Activated T-helper 1 cell treated with anti-CD3 and anti-CD28 coated beads, Interleukin-12 subunit alpha, Interleukin-12 subunit beta, Interleukin-2, Interleukin-4 antibody, amounts not matched to agents 30 ng/mL and 10 ng/mL and 1 ng/mL, durations not matched to agents 14 hours and 24 hours and 36 hours (primary cell): ENCODE measurements at regions not wholly inside any gene's neighbourhood (a gene's known extent, or its start where the extent isn't known, plus 50 kb on each side); places are given as distances from the start of the nearest gene placed in this dataset.

ENCODE experiments used
- DNase-seq: peaks from one replicate; pipeline ENCODE4 v3.0.0; 2021; ENCODE audit warnings: low spot score
- H3K27ac Mint-ChIP-seq: one replicate; pipeline ENCODE4 v1.8.0; 2021; ENCODE audit warnings: mild to moderate bottlenecking, mixed read lengths
- H3K27me3 Mint-ChIP-seq: one replicate; pipeline ENCODE4 v1.8.0; 2022; ENCODE audit warnings: mild to moderate bottlenecking, moderate library complexity, mixed read lengths; ENCODE audit not compliant: insufficient read depth
- H3K36me3 Mint-ChIP-seq: one replicate; pipeline ENCODE4 v1.8.0; 2021; ENCODE audit warnings: low read depth, mixed read lengths
- H3K4me1 Mint-ChIP-seq: one replicate; pipeline ENCODE4 v1.8.0; 2021; ENCODE audit warnings: low read depth, mixed read lengths
- H3K4me3 Mint-ChIP-seq: one replicate; pipeline ENCODE4 v1.8.0; 2021; ENCODE audit warnings: mild to moderate bottlenecking, moderate library complexity, mixed read lengths
- H3K9me3 Mint-ChIP-seq: one replicate; pipeline ENCODE4 v1.8.0; 2021; ENCODE audit warnings: mixed read lengths
- intact Hi-C: fragments of 100-400 bp; cut with micrococcal nuclease; formaldehyde crosslinking; loops from one replicate; pipeline ENCODE4 v1.15.1; 2024

DNA sequence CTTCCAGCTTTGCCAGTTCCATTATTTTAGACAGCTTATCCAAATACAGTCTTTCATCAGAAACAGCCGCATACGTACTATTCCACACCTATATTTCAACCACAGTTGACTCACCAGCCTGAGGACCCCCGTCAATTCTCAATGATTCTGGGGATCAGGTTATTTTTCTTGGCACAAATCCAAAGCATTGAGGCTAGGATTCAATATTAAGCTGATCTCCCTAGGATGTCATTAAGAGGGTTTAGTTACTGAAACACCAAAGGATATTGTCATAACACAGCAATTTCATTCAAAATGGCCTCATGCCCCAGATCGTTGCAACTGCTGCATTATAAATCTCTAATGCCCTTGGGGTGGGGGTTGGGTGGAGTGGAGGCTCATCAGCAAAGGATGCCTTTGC, 214.6 kb downstream of the PTEN start:
- H3K27me3 Mint-ChIP-seq, result peaks cover 39% of the 10 kb centered on the region
- intact Hi-C loops, result no loop called here
- H3K4me1 Mint-ChIP-seq, result peaks cover 8% of the 10 kb centered on the region
- no peak overlapping the region for H3K27ac Mint-ChIP-seq
- no peak overlapping the region for H3K4me3 Mint-ChIP-seq
- H3K36me3 Mint-ChIP-seq, result no peaks in the 10 kb centered on the region
- no peaks in the 10 kb centered on the region for H3K9me3 Mint-ChIP-seq
- no peak for DNase-seq

DNA sequence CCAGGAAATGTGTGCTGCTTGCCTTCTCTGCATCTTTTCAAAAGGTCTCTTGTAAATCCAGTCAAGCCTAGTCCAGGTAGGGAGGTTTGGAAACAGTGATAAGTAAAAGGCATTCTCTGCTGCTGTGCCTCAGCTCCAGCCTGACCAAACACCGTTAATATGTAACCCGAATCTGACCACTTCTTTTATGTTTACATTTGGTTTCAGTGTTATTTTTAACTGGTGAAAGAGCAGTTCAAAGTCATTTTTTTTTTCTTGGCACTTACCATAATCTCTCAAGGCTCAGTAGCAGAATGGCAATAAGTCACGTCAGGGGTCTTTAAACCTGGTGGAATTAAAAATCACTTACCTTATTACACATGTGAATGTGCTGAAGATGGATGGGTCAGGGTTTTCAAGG, 216.8 kb downstream of the PTEN start:
- Mint-ChIP-seq H3K9me3 (no peaks in the 10 kb centered on the region), H3K4me3 (no peak overlapping the region), H3K27me3 (peaks cover 26% of the 10 kb centered on the region), H3K4me1 (peaks cover 8% of the 10 kb centered on the region), H3K36me3 (no peaks in the 10 kb centered on the region), H3K27ac (no peak overlapping the region)
- intact Hi-C loops, result no loop called here
- no peak for DNase-seq

DNA sequence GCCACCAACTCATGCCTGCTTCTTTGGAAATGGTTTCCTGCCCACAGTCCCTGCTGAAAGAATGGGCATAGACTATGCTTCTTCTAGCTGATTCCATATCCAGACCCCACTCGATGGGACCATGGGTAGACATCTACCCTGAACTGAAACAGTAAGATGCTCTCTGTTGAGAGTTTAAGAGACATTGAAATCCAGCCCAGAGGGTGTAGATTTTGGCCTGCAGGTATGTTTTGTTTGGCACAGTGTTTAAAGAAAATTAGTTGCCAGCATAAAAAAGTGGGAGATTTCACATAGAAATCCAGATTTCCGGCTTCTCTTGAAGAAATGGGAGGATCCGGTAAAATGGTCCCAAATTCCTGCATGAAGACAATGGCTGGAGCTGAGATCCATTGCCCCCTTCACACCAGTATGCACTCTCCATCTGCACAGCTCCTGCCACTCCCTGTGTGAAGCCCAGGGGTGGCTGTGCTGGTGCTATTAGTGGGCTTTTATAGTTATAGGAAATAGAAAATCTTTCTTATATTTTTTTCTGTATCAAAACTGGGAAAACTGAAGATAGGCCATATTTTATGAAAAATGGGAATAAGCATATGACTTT, 218.1 kb downstream of the PTEN start:
- intact Hi-C loops, result no loop called here
- no peaks in the 10 kb centered on the region for H3K9me3 Mint-ChIP-seq
- DNase-seq, result no peak
- H3K27ac Mint-ChIP-seq, result no peak overlapping the region
- H3K4me3 Mint-ChIP-seq, result no peak overlapping the region
- no peaks in the 10 kb centered on the region for H3K36me3 Mint-ChIP-seq
- peaks cover 28% of the 10 kb centered on the region for H3K27me3 Mint-ChIP-seq
- no peaks in the 10 kb centered on the region for H3K4me1 Mint-ChIP-seq

DNA sequence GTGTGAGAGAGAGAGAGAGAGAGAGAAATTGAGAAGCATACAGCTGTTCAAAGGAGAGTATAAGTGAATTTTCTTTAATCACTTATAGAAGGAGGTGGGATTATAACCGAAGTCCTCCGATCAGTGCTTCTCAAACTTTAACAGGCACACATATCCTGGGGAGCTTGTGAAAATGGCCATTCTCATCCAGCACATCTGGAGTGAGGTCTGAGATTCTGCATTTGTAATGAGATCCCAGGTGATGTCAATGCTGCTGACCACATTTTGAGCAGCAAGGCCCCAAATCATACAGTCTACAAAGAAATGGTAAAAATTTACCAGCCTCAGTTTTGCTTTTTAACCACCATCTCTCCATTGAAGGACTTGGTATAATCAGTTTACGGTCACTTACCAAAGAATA, 219.0 kb downstream of the PTEN start:
- peaks cover 29% of the 10 kb centered on the region for H3K27me3 Mint-ChIP-seq
- no peaks in the 10 kb centered on the region for H3K4me1 Mint-ChIP-seq
- intact Hi-C loops, result no loop called here
- H3K9me3 Mint-ChIP-seq, result no peaks in the 10 kb centered on the region
- no peaks in the 10 kb centered on the region for H3K36me3 Mint-ChIP-seq
- H3K27ac Mint-ChIP-seq, result no peak overlapping the region
- no peak overlapping the region for H3K4me3 Mint-ChIP-seq
- DNase-seq, result no peak

DNA sequence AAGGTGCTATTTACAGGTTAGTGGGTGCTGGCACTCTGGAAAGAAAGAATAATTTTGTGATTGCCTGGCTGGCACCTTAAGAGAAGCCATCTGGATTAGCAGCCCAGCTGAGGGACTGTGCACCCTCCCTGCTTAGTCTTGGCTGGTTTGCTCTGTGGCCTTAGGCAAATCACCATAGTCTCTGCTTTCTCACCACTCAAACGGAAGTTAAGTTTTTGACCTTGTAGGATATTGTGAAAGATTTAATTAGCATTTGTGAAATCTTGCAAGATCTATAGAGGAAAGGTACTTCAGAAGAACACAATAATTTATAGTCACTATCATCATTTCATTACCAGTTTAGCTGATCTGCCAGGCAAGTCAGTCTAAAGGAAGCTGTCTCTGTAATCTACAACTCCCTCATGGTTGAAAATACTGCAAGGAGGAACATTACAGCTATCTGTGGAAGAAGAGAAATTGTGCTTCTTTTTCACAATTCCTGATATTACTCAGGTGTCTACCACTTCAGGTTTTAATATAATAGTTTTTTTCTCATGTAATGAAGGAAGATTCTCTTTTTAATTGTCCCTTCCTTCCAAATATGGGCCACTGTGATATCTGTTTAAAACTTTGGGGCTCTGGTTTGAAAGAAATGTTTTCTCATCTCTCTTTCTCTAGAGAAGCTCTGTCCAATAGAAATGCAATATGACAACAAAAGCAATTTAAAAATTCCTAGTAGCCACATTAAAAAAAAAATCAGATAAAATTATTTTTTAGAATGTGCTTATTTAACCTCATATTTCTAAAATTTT, 219.6 kb downstream of the PTEN start:
- no peak overlapping the region for H3K27ac Mint-ChIP-seq
- H3K4me3 Mint-ChIP-seq, result no peak overlapping the region
- H3K36me3 Mint-ChIP-seq, result no peaks in the 10 kb centered on the region
- H3K4me1 Mint-ChIP-seq, result no peaks in the 10 kb centered on the region
- peaks cover 27% of the 10 kb centered on the region for H3K27me3 Mint-ChIP-seq
- intact Hi-C loops, result no loop called here
- no peaks in the 10 kb centered on the region for H3K9me3 Mint-ChIP-seq
- no peak for DNase-seq

DNA sequence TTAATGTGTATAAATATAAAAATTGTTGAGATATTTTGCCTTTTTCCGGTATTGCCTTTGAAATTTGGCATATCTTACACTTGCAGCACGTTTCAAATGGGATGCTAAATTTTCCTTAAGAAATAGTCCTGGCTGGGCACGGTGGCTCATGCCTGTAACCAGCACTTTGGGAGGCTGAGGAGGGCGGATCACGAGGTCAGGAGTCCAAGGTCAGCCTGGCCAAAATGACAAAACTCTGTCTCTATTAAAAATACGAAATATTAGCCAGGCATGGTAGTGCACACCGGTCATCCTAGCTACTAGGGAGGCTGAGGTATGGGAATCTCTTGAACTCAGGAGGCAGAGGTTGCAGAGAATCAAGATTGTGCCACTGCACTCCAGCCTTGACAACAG, 220.2 kb downstream of the PTEN start:
- Mint-ChIP-seq H3K4me3 (no peak overlapping the region), H3K27me3 (peaks cover 30% of the 10 kb centered on the region), H3K36me3 (no peaks in the 10 kb centered on the region), H3K4me1 (no peaks in the 10 kb centered on the region), H3K27ac (no peak overlapping the region), H3K9me3 (no peaks in the 10 kb centered on the region)
- intact Hi-C loops, result no loop called here
- no peak for DNase-seq

DNA sequence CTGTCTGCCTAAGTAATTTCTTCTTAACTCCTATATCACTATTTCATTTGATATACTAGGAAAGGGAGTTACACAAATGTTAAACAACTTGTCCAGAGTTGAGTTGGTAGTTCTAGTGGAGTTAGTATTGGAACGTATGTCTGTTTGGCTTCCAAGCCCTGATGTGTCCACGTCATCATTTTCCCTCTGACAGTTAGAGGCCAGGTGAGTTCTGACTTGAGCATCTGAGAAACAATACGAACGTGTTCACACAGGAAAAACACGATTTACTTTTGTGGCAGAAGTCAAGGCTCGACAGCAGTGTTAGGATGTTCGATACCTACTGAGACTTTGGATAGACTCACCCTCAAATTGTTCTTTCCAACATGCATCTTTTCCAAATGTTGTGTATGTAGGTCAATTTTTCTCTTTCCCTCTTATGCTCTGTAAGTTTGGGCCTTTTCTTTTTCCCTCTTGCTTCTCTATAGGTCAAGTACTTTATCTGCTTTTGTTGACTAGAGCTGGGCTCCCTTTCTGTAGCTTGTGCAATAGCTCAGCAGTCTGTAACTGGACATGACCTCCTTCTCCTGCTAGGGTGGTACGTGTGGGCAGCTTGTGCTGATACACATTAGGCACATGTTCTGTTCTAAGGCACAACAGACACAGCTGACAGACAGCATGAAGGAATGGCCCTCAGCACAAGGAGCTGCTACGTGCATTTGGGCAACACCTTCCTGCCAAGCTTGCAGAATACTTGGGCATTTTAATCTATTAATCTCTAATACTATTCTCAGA, 222.9 kb downstream of the PTEN start:
- Mint-ChIP-seq H3K9me3 (no peaks in the 10 kb centered on the region), H3K36me3 (no peaks in the 10 kb centered on the region)
- intact Hi-C loops, result no loop called here

DNA sequence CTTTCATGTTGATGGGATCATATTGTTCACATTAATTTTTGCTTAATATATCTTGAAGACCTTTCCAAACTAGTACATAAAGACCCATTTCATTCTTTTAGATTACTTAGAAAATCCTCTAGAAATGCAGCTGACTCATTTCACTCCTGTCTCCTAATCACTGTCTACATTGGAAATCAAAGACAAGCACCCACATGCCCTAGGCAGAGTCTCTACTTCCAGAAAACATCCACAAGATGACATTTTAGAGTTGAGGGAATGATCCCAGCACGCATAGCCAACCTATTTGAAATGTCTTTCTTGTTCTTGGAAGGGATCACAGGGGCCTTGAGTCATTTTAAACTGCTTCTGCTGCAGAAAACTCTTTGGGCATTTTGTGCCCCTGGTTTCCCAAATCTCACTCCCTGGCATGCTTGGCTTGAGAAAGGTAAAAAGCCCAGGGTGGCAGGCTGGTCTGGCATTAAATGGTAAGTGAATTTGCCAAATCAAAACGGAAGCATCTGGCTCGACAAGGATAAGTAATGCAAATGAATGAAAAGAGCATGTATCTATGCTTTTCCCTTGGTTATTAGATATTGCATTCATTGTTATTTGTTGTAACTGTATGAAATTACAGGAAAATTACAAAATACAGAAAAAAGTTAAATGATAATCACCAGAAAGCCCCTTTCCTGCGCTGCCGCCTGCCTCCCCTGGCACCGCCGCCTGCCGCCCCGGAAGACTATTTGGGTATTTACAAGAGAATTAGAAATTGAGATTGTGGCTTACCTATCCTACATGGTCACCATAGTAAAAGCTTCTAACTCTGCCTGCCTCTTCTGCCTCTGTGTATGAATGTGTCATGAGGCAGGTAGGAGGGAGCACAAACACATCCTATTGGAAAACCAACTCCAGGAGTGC, 225.3 kb downstream of the PTEN start:
- H3K4me3 Mint-ChIP-seq, result no peak overlapping the region
- H3K4me1 Mint-ChIP-seq, result peaks cover 35% of the 10 kb centered on the region
- intact Hi-C loops, result no loop called here
- no peak for DNase-seq
- no peak overlapping the region for H3K27ac Mint-ChIP-seq
- H3K36me3 Mint-ChIP-seq, result no peaks in the 10 kb centered on the region
- no peaks in the 10 kb centered on the region for H3K9me3 Mint-ChIP-seq
- H3K27me3 Mint-ChIP-seq, result peaks cover 30% of the 10 kb centered on the region

More for the DNA sequence above, 222.9 kb downstream of the PTEN start:
- Mint-ChIP-seq H3K4me3 (no peak overlapping the region), H3K27me3 (peaks cover 31% of the 10 kb centered on the region), H3K27ac (no peak overlapping the region), H3K4me1 (peaks cover 16% of the 10 kb centered on the region)
- DNase-seq, result no peak

DNA sequence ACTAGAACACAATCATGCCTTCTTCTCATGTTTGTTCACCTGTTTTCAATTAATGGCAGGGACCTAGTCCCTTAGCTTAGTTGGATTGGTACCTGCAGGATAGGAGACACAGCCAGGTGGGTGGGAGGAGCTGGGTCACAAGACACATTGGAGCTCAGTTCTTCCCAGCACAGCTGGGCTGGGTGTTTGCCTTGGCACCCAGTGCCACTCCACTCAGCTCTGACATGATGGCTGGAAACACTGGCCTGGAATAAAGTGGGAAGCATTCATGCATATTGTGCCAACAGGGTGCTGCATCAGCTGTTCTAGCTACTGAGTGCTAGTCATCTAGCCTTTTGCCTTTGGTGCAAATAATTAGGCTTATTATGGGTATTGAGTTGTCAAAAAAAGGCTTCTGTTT, 226.1 kb downstream of the PTEN start:
- intact Hi-C loops, result no loop called here
- H3K27ac Mint-ChIP-seq, result no peak overlapping the region
- no peak for DNase-seq
- no peaks in the 10 kb centered on the region for H3K9me3 Mint-ChIP-seq
- H3K36me3 Mint-ChIP-seq, result no peaks in the 10 kb centered on the region
- peaks cover 30% of the 10 kb centered on the region for H3K27me3 Mint-ChIP-seq
- H3K4me1 Mint-ChIP-seq, result peaks cover 35% of the 10 kb centered on the region
- no peak overlapping the region for H3K4me3 Mint-ChIP-seq

DNA sequence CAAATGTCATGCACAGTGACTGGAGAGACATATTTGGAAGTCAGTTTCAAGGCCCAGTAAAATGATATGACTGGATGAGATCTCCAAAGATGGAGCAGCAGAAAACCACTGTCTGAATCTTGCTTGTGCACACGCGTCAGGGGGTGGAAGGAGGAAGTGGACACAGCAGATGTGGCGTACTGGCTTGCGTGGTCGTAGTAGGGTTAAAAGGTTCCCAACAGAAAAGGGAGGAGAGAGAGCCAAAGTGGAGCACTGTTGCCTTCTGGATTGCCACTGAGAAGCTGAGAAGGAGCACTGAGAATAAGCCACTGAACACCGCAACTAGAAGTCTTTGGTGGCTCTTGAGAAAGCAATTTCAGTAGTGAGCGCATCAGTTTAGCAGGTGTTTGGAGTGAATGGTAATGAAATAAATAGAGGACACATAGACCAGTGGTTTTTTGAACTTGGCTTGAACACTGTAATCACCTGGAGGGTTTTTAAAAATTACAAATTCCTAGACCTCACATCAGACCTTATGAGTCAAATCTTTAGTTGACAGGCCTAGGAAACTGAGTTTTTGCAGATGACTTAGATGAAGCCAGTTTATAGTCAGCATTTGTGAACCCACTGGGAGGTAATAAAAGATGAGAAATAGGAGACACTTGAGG, 227.3 kb downstream of the PTEN start:
- no peak for DNase-seq
- Mint-ChIP-seq H3K4me1 (peaks cover 35% of the 10 kb centered on the region), H3K27ac (peak overlapping the region; percentile 68), H3K27me3 (peaks cover 31% of the 10 kb centered on the region), H3K4me3 (no peak overlapping the region), H3K36me3 (peaks cover 2% of the 10 kb centered on the region), H3K9me3 (no peaks in the 10 kb centered on the region)
- intact Hi-C loops, result loop anchor here (1.0 to 2.0 kb wide), 10 partner anchors 25 to 900 kb away; partner anchors contain the start of genes FAS, KLLN and PTEN

DNA sequence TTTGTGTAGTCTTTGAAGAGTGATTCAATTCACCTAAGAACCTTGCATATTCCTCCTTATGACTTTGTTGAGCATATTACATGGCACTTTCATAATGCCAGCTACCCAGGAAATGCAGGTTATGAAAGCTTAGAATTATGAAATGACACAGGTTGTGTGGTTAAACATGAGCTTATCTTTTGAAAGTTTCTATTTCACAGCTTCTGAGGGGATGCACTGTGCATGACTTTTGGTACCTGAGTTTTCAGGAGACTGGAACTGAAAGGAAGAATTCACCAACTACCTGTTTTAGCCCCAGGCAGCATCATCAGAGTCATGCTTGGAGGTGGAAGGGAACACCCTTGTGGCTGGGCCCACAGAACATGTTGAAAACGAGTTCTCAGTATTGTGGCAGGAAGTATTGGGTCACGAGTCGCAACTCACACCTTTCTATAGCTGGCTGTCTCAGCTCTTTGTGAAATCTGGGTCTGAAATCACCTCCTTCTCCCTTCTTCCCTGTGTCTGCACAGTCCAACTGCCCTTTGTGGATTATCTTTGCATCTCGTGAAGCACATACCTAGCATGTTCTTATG, 228.2 kb downstream of the PTEN start:
- Mint-ChIP-seq H3K4me3 (peak overlapping the region; percentile 13), H3K27ac (peak overlapping the region; percentile 68), H3K27me3 (peaks cover 29% of the 10 kb centered on the region), H3K36me3 (peaks cover 2% of the 10 kb centered on the region), H3K9me3 (no peaks in the 10 kb centered on the region), H3K4me1 (peaks cover 35% of the 10 kb centered on the region)
- DNase-seq, result peak; percentile 76
- intact Hi-C loops, result loop anchor here (1.0 to 2.0 kb wide), 10 partner anchors 26 to 899 kb away; partner anchors contain the start of genes FAS, KLLN and PTEN

DNA sequence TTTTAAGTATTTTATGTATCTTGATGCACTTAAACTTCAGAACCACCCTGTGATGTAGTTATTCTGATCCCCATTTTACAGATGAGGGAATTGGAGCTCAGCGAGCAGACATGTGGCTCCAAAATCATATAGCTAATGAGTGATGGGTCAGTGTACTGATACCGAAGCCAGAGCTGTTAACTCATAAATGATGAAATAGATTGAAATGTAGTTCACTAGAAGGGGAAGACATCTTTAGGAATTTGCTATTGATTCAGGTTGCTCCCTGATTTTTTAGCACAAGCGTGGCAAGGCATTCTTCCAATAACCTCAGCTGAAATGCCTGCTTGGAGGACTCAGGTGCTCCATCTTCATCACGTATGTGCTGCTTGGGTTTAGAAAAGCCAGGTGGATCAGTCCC, 228.8 kb downstream of the PTEN start:
- Mint-ChIP-seq H3K9me3 (no peaks in the 10 kb centered on the region), H3K4me3 (no peak overlapping the region), H3K36me3 (peaks cover 2% of the 10 kb centered on the region), H3K27me3 (peaks cover 26% of the 10 kb centered on the region), H3K27ac (no peak overlapping the region), H3K4me1 (peaks cover 35% of the 10 kb centered on the region)
- DNase-seq, result no peak
- intact Hi-C loops, result no loop called here
